GM23338 (cell line): ENCODE measurements at regions not wholly inside any gene's neighbourhood (a gene's known extent, or its start where the extent isn't known, plus 50 kb on each side); places are given as distances from the start of the nearest gene placed in this dataset.
A peak's percentile ranks its signal among the peaks of the same experiment; 100 is the strongest.

Experiments used
- ATAC-seq: fragments of 200-7000 bp; cut with Tn5 transposase; 3 replicates; pipeline ENCODE4 v1.9.1; 2020
- DNase-seq: peaks from one replicate; pipeline ENCODE4 v3.0.0-alpha.2; 2015; ENCODE audit warnings: low spot score
- H2AFZ ChIP-seq: fragments of 200-600 bp; sonication (generic); 2 replicates; pipeline ENCODE4 v1.8.0; 2016; ENCODE audit warnings: antibody characterized with exemption, mild to moderate bottlenecking, moderate library complexity
- H3F3A ChIP-seq: fragments of 200-600 bp; sonication (generic); replicated peaks from 2 replicates; pipeline ENCODE4 v1.8.0; 2017; ENCODE audit warnings: antibody characterized with exemption, mixed run types, low read depth
- H3K27ac ChIP-seq: fragments of 200-600 bp; sonication (generic); 2 replicates; pipeline ENCODE4 v1.6.1; 2016; ENCODE audit warnings: low read depth
- H3K27me3 ChIP-seq: fragments of 200-600 bp; sonication (generic); 2 replicates; pipeline ENCODE4 v1.8.0; 2016; ENCODE audit warnings: mild to moderate bottlenecking, mixed run types, moderate library complexity; ENCODE audit not compliant: insufficient read depth
- H3K36me3 ChIP-seq: fragments of 200-600 bp; sonication (generic); 2 replicates; pipeline ENCODE4 v1.8.0; 2016; ENCODE audit warnings: mild to moderate bottlenecking; ENCODE audit not compliant: insufficient read depth
- H3K4me1 ChIP-seq: fragments of 200-600 bp; sonication (generic); 2 replicates; pipeline ENCODE4 v1.8.0; 2016; ENCODE audit warnings: mild to moderate bottlenecking, moderate library complexity; ENCODE audit not compliant: insufficient read depth
- H3K4me2 ChIP-seq: fragments of 200-600 bp; sonication (generic); 2 replicates; pipeline ENCODE4 v1.7.1; 2017; ENCODE audit warnings: mixed run types
- H3K4me3 ChIP-seq: fragments of 200-600 bp; sonication (generic); 2 replicates; pipeline ENCODE4 v1.6.1; 2016; ENCODE audit warnings: mixed run types
- H3K79me2 ChIP-seq: fragments of 200-600 bp; sonication (generic); replicated peaks from 2 replicates; pipeline ENCODE4 v1.8.0; 2017; ENCODE audit warnings: mild to moderate bottlenecking; ENCODE audit not compliant: insufficient read depth
- H3K9me2 ChIP-seq: fragments of 200-600 bp; sonication (generic); 2 replicates; pipeline ENCODE4 v1.8.0; 2017; ENCODE audit not compliant: insufficient read depth
- H4K20me1 ChIP-seq: fragments of 200-600 bp; sonication (generic); replicated peaks from 2 replicates; pipeline ENCODE4 v1.8.0; 2017; ENCODE audit warnings: mild to moderate bottlenecking; ENCODE audit not compliant: insufficient read depth
- H3K27ac Mint-ChIP-seq: 2 replicates; pipeline ENCODE4 v1.8.0; 2020; ENCODE audit warnings: inconsistent platforms, mild to moderate bottlenecking, moderate library complexity, mixed read lengths
- H3K27me3 Mint-ChIP-seq: 3 replicates; pipeline ENCODE4 v1.8.0; 2022; ENCODE audit warnings: low read depth, mild to moderate bottlenecking, moderate library complexity, mixed read lengths, inconsistent platforms; ENCODE audit not compliant: insufficient read depth, poor library complexity
- H3K36me3 Mint-ChIP-seq: 3 replicates; pipeline ENCODE4 v1.8.0; 2021; ENCODE audit warnings: low read depth, mild to moderate bottlenecking, inconsistent platforms, moderate library complexity, mixed read lengths
- H3K4me1 Mint-ChIP-seq: 3 replicates; pipeline ENCODE4 v1.8.0; 2020; ENCODE audit warnings: mild to moderate bottlenecking, inconsistent platforms, mixed read lengths
- H3K4me3 Mint-ChIP-seq: 3 replicates; pipeline ENCODE4 v1.8.0; 2021; ENCODE audit warnings: moderate library complexity, mild to moderate bottlenecking, inconsistent platforms, mixed read lengths
- H3K9me3 Mint-ChIP-seq: 3 replicates; pipeline ENCODE4 v1.8.0; 2020; ENCODE audit warnings: moderate library complexity, mild to moderate bottlenecking, inconsistent platforms, mixed read lengths
- CREB1 ChIP-seq: fragments of 250-450 bp; sonication (Bioruptor Pico); IDR thresholded peaks from 2 replicates; pipeline ENCODE4 v1.5.0; 2020; ENCODE audit warnings: low read depth, mild to moderate bottlenecking, moderate library complexity
- EZH2 ChIP-seq: fragments of 200-600 bp; sonication (generic); IDR thresholded peaks from one replicate; pipeline ENCODE4 v1.8.0; 2017; ENCODE audit warnings: antibody characterized with exemption, mild to moderate bottlenecking, low read depth; ENCODE audit not compliant: unreplicated experiment
- EZH2phosphoT487 ChIP-seq: fragments of 200-600 bp; sonication (generic); IDR thresholded peaks from one replicate; pipeline ENCODE4 v1.8.1; 2018; ENCODE audit warnings: antibody characterized with exemption; ENCODE audit not compliant: unreplicated experiment
- NANOG ChIP-seq: IDR thresholded peaks from 2 replicates; pipeline ENCODE4 v1.6.1; 2016; ENCODE audit warnings: antibody characterized with exemption, borderline replicate concordance
- POLR2AphosphoS5 ChIP-seq: IDR thresholded peaks from 2 replicates; pipeline ENCODE4 v1.6.1; 2016; ENCODE audit warnings: antibody characterized with exemption, low read depth
- STAT1 ChIP-seq: IDR thresholded peaks from one replicate; pipeline ENCODE4 v1.6.1; 2016; ENCODE audit warnings: antibody characterized with exemption; ENCODE audit not compliant: unreplicated experiment
- ZNF114 ChIP-seq: fragments of 250-450 bp; sonication (Bioruptor Pico); IDR thresholded peaks from 2 replicates; pipeline ENCODE4 v1.5.0; 2020; ENCODE audit warnings: mild to moderate bottlenecking, moderate library complexity
- ZNF331 ChIP-seq: fragments of 250-450 bp; sonication (Bioruptor Pico); IDR thresholded peaks from 2 replicates; pipeline ENCODE4 v1.5.0; 2020; ENCODE audit warnings: low read depth, mild to moderate bottlenecking, moderate library complexity
- TF ChIP-seq, protein P1 (sequence below): fragments of 250-450 bp; sonication (Bioruptor Pico); IDR thresholded peaks from 2 replicates; pipeline ENCODE4 v1.5.0; 2020; ENCODE audit warnings: mild to moderate bottlenecking, moderate library complexity
- TF ChIP-seq, protein P2 (sequence below), 2 experiments: fragments of 200-600 bp in 1 of 2; sonication (generic) in 1 of 2; conservative IDR thresholded peaks; 2 replicates each; pipeline versions ENCODE4 v1.5.1 to v1.6.1; 2016 to 2017; ENCODE audit warnings: antibody characterized with exemption in 2 of 2, low read depth in 2 of 2, mild to moderate bottlenecking in 2 of 2, moderate library complexity in 1 of 2
- TF ChIP-seq, protein P3 (sequence below): IDR thresholded peaks from 2 replicates; pipeline ENCODE4 v1.6.1; 2016; ENCODE audit warnings: antibody characterized with exemption
- TF ChIP-seq, protein P4 (sequence below): IDR thresholded peaks from one replicate; pipeline ENCODE4 v1.6.1; 2018; ENCODE audit warnings: antibody characterized with exemption; ENCODE audit not compliant: unreplicated experiment

DNA sequence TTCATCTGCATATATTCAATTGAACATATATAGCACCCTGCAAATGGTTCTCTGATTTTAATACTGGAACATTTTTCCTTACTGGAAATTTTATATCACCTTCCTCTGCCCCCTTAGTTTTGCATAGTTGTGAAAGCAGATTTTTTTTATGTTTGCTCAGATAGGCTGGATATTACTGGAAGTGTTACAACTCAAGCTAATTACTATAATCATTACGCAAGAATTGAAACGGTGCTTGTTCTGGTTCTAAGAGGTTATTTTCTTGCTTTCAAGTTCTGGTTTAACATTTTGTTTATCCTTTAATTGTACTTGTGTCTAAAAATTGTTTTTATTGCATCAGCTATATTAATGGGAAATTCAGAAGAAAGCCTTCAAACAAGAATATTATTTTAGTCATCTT is 95.6 kb upstream of the MYO16 start (continued):
- TF ChIP-seq, protein P1, sequence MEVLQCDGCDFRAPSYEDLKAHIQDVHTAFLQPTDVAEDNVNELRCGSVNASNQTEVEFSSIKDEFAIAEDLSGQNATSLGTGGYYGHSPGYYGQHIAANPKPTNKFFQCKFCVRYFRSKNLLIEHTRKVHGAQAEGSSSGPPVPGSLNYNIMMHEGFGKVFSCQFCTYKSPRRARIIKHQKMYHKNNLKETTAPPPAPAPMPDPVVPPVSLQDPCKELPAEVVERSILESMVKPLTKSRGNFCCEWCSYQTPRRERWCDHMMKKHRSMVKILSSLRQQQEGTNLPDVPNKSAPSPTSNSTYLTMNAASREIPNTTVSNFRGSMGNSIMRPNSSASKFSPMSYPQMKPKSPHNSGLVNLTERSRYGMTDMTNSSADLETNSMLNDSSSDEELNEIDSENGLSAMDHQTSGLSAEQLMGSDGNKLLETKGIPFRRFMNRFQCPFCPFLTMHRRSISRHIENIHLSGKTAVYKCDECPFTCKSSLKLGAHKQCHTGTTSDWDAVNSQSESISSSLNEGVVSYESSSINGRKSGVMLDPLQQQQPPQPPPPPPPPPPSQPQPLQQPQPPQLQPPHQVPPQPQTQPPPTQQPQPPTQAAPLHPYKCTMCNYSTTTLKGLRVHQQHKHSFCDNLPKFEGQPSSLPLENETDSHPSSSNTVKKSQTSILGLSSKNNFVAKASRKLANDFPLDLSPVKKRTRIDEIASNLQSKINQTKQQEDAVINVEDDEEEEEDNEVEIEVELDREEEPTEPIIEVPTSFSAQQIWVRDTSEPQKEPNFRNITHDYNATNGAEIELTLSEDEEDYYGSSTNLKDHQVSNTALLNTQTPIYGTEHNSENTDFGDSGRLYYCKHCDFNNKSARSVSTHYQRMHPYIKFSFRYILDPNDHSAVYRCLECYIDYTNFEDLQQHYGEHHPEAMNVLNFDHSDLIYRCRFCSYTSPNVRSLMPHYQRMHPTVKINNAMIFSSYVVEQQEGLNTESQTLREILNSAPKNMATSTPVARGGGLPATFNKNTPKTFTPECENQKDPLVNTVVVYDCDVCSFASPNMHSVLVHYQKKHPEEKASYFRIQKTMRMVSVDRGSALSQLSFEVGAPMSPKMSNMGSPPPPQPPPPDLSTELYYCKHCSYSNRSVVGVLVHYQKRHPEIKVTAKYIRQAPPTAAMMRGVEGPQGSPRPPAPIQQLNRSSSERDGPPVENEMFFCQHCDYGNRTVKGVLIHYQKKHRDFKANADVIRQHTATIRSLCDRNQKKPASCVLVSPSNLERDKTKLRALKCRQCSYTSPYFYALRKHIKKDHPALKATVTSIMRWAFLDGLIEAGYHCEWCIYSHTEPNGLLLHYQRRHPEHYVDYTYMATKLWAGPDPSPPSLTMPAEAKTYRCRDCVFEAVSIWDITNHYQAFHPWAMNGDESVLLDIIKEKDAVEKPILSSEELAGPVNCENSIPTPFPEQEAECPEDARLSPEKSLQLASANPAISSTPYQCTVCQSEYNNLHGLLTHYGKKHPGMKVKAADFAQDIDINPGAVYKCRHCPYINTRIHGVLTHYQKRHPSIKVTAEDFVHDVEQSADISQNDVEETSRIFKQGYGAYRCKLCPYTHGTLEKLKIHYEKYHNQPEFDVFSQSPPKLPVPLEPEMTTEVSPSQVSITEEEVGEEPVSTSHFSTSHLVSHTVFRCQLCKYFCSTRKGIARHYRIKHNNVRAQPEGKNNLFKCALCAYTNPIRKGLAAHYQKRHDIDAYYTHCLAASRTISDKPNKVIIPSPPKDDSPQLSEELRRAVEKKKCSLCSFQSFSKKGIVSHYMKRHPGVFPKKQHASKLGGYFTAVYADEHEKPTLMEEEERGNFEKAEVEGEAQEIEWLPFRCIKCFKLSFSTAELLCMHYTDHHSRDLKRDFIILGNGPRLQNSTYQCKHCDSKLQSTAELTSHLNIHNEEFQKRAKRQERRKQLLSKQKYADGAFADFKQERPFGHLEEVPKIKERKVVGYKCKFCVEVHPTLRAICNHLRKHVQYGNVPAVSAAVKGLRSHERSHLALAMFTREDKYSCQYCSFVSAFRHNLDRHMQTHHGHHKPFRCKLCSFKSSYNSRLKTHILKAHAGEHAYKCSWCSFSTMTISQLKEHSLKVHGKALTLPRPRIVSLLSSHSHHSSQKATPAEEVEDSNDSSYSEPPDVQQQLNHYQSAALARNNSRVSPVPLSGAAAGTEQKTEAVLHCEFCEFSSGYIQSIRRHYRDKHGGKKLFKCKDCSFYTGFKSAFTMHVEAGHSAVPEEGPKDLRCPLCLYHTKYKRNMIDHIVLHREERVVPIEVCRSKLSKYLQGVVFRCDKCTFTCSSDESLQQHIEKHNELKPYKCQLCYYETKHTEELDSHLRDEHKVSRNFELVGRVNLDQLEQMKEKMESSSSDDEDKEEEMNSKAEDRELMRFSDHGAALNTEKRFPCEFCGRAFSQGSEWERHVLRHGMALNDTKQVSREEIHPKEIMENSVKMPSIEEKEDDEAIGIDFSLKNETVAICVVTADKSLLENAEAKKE (CRISPR knock-in tag), result no peak
- TF ChIP-seq ZNF331 (CRISPR knock-in tag) (no peak), POLR2AphosphoS5 (no peak), NANOG (no peak), CREB1 (CRISPR knock-in tag) (no peak)
- TF ChIP-seq, protein P2, sequence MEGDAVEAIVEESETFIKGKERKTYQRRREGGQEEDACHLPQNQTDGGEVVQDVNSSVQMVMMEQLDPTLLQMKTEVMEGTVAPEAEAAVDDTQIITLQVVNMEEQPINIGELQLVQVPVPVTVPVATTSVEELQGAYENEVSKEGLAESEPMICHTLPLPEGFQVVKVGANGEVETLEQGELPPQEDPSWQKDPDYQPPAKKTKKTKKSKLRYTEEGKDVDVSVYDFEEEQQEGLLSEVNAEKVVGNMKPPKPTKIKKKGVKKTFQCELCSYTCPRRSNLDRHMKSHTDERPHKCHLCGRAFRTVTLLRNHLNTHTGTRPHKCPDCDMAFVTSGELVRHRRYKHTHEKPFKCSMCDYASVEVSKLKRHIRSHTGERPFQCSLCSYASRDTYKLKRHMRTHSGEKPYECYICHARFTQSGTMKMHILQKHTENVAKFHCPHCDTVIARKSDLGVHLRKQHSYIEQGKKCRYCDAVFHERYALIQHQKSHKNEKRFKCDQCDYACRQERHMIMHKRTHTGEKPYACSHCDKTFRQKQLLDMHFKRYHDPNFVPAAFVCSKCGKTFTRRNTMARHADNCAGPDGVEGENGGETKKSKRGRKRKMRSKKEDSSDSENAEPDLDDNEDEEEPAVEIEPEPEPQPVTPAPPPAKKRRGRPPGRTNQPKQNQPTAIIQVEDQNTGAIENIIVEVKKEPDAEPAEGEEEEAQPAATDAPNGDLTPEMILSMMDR (conservative IDR thresholded peaks at IDR 0.05; ENCODE audit: low read depth in 2 of 2), result no peak

DNA sequence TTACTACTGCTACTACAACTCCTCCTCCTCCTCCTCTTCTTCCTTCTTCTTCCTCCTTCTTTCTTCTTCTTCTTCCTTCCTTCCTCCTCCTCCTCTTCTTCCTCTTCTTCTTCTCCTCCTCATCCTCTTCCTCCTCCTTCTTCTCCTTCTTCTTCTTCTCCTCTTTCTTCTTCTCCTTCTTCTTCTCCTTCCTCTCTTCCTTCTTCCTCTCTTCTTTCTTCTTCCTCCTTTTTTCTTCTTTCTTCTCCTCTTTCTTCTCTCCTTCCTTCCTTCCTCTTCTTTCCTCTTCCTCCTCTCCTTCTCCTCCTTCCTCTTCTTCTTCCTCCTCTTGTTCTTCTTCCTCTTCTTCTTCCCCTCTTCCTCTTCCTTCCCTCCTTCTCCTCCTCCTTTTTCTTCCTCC is 94.7 kb upstream of the MYO16 start:
- Histone ChIP-seq H4K20me1 (no peaks in the 10 kb centered on the region), H3K27me3 (no peaks in the 10 kb centered on the region), H3K36me3 (no peaks in the 10 kb centered on the region; the same call in 1 of the 2 replicates), H3K4me3 (no peak overlapping the region), H2AFZ (no peak overlapping the region), H3F3A (no peaks in the 10 kb centered on the region), H3K27ac (no peak overlapping the region), H3K4me2 (no peak overlapping the region), H3K4me1 (no peaks in the 10 kb centered on the region), H3K9me2 (peaks cover 4% of the 10 kb centered on the region; the same call in 1 of the 2 replicates), H3K79me2 (no peaks in the 10 kb centered on the region)
- DNase-seq (no peak), ATAC-seq (no peak)
- H3K36me3 Mint-ChIP-seq, result no peaks in the 10 kb centered on the region
- no peaks in the 10 kb centered on the region for H3K27me3 Mint-ChIP-seq
- peak overlapping the region; percentile 29; the same call in 1 of the 2 replicates for H3K27ac Mint-ChIP-seq
- TF ChIP-seq EZH2 (no peak), EZH2phosphoT487 (no peak), STAT1 (no peak), POLR2AphosphoS5 (no peak), ZNF114 (CRISPR knock-in tag) (no peak)
- TF ChIP-seq, protein P3, sequence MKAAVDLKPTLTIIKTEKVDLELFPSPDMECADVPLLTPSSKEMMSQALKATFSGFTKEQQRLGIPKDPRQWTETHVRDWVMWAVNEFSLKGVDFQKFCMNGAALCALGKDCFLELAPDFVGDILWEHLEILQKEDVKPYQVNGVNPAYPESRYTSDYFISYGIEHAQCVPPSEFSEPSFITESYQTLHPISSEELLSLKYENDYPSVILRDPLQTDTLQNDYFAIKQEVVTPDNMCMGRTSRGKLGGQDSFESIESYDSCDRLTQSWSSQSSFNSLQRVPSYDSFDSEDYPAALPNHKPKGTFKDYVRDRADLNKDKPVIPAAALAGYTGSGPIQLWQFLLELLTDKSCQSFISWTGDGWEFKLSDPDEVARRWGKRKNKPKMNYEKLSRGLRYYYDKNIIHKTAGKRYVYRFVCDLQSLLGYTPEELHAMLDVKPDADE, result no peak
- TF ChIP-seq, protein P4, sequence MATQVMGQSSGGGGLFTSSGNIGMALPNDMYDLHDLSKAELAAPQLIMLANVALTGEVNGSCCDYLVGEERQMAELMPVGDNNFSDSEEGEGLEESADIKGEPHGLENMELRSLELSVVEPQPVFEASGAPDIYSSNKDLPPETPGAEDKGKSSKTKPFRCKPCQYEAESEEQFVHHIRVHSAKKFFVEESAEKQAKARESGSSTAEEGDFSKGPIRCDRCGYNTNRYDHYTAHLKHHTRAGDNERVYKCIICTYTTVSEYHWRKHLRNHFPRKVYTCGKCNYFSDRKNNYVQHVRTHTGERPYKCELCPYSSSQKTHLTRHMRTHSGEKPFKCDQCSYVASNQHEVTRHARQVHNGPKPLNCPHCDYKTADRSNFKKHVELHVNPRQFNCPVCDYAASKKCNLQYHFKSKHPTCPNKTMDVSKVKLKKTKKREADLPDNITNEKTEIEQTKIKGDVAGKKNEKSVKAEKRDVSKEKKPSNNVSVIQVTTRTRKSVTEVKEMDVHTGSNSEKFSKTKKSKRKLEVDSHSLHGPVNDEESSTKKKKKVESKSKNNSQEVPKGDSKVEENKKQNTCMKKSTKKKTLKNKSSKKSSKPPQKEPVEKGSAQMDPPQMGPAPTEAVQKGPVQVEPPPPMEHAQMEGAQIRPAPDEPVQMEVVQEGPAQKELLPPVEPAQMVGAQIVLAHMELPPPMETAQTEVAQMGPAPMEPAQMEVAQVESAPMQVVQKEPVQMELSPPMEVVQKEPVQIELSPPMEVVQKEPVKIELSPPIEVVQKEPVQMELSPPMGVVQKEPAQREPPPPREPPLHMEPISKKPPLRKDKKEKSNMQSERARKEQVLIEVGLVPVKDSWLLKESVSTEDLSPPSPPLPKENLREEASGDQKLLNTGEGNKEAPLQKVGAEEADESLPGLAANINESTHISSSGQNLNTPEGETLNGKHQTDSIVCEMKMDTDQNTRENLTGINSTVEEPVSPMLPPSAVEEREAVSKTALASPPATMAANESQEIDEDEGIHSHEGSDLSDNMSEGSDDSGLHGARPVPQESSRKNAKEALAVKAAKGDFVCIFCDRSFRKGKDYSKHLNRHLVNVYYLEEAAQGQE, result no peak
- no peak overlapping the region for H3K4me3 Mint-ChIP-seq
- no peaks in the 10 kb centered on the region for H3K4me1 Mint-ChIP-seq
- no peaks in the 10 kb centered on the region; the same call in 2 of the 3 replicates for H3K9me3 Mint-ChIP-seq
